GM10248 (cell line): ENCODE measurements at regions not wholly inside any gene's neighbourhood (a gene's known extent, or its start where the extent isn't known, plus 50 kb on each side); places are given as distances from the start of the nearest gene placed in this dataset.

ENCODE experiments used
- CTCF ChIA-PET: fragments of 300-600 bp; sonication (Branson Sonifier 250); formaldehyde crosslinking; extraction: SDS; loops from one replicate; lab custom pipeline; 2021; ENCODE audit warnings: antibody characterized with exemption; lab: Yijun Ruan, JAX
- POLR2A ChIA-PET: fragments of 350-650 bp; sonication (Branson Sonifier 250); formaldehyde crosslinking; extraction: SDS; loops from one replicate; lab custom pipeline; 2020; ENCODE audit warnings: antibody characterized with exemption; lab: Yijun Ruan, JAX
- DNase-seq: peaks from one replicate; pipeline ENCODE4 v3.0.0; 2012; ENCODE audit errors: extremely low spot score
- TF ChIP-seq, protein P1 (sequence below): IDR thresholded peaks from 2 replicates; pipeline ENCODE4 v1.5.1; 2012; ENCODE audit warnings: mild to moderate bottlenecking, low read depth; ENCODE audit errors: extremely low read depth, missing control alignments, control extremely low read depth

DNA sequence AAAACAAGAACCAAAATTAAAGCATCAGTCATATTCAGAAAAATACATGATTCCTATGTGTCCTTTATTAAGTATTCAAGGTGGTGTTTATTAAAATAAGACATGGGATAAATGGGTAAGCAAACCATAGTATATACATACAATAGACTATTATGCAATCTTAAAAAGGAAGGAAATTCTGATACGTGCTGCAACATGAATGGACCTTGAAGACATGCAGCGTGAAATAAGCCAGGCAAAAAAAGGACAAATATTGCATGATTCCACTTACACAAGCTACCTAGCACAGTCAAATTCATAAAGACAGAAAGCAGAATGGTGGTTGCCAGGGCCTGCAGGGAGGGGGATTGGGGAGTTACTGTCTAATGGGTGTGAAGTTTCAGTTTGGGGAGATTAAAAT is 127.7 kb downstream of the DMAC1 start:
- TF ChIP-seq, protein P1, sequence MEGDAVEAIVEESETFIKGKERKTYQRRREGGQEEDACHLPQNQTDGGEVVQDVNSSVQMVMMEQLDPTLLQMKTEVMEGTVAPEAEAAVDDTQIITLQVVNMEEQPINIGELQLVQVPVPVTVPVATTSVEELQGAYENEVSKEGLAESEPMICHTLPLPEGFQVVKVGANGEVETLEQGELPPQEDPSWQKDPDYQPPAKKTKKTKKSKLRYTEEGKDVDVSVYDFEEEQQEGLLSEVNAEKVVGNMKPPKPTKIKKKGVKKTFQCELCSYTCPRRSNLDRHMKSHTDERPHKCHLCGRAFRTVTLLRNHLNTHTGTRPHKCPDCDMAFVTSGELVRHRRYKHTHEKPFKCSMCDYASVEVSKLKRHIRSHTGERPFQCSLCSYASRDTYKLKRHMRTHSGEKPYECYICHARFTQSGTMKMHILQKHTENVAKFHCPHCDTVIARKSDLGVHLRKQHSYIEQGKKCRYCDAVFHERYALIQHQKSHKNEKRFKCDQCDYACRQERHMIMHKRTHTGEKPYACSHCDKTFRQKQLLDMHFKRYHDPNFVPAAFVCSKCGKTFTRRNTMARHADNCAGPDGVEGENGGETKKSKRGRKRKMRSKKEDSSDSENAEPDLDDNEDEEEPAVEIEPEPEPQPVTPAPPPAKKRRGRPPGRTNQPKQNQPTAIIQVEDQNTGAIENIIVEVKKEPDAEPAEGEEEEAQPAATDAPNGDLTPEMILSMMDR = no peak
- CTCF ChIA-PET = interaction anchor here (1.2 kb wide), 1 partner anchor 19 kb away, joined by 3 read pairs; no protein-coding TSS in a partner anchor
- POLR2A ChIA-PET = no interaction called here
- DNase-seq = no peak

DNA sequence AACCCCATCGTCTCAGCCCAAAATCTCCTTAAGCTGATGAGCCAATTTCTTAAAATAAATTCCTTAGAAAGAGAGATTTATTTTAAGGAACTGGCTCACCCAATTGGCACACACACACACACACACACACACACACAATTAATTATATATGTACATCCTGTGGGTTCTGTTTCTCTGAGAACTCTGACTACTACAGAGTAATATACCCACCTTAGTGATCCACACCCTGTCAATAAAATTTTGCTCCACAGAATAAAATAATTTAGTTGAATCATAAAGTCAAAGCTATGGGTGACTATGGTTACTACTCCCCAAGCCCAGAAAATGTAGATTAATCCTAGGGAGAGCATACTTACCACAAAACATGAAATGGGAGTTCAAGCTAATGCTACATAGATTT is 131.0 kb downstream of the DMAC1 start:
- no peak for DNase-seq
- ChIA-PET POLR2A (no interaction called here), CTCF (interaction anchor here (1.2 kb wide), 1 partner anchor 253 kb away, joined by 3 read pairs; no protein-coding TSS in a partner anchor)
- TF ChIP-seq, protein P1 = no peak

DNA sequence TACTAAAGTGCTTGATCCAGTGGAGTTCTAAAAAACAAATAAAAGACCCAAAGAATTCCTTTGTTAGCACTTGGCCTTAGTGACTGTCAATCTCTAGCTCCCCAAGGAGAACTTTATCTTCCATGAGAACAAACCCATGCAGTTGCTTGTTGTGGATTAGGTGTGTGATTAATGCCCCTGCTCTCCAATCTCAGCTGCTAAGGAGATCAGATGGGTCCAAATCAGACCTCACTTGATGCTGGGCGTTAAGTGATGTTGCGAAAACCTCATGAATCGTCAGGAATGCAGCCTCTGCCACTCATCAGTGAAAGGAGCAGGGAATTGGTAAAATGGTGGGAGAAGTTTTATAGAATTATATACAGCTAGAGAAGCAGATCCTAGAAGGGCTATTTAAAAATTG is 133.7 kb downstream of the DMAC1 start:
- ChIA-PET CTCF (interaction anchor here (0.8 to 1.5 kb wide), 4 partner anchors 10 to 263 kb away, joined by 3 read pairs; no protein-coding TSS in a partner anchor), POLR2A (no interaction called here)
- TF ChIP-seq, protein P1 = no peak
- DNase-seq = no peak

DNA sequence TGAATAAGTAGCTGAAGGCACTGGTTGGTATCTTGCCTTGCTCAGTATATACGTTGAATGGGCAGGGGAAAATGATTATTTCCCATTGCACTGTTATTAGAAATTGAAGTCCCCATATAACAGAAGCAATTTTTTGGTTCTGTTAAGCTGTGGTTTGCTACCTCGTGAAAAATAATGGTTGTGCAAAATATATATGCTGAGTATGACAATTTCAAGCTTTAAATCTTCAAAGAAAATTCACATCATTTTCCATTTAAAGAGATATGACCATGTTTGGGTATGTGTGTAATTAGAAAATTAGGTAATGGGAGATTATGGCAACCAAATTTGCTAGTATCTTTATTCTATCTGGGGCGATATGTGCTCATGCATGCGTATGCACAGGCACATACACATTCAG is 139.8 kb downstream of the DMAC1 start:
- DNase-seq = no peak
- ChIA-PET CTCF (interaction anchor here (1.3 kb wide), 1 partner anchor 11 kb away, joined by 3 read pairs; no protein-coding TSS in a partner anchor), POLR2A (no interaction called here)
- TF ChIP-seq, protein P1 = no peak

DNA sequence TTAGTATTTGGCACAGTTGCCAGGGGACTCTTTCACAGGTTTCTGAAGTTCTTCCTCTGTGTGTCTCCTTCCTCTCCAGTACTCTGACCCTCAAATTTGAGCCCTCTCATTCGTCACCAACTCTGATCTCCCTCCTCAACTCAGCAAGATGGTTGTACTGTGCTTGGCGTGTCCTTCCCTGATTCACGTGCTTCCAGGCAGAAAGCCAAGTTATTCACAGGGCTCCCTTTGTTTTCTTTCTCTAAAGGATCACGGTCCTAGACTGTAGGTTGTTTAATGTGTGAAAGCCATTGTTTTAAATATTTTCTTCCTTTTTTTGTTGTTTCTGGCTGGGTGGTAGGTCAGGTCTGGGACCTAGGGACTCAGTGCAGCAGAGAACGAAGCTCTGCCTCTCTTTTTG is 142.9 kb downstream of the DMAC1 start:
- CTCF ChIA-PET = interaction anchor here (1.0 kb wide), 1 partner anchor 14 kb away, joined by 3 read pairs; no protein-coding TSS in a partner anchor
- DNase-seq = no peak
- POLR2A ChIA-PET = no interaction called here
- TF ChIP-seq, protein P1 = no peak

DNA sequence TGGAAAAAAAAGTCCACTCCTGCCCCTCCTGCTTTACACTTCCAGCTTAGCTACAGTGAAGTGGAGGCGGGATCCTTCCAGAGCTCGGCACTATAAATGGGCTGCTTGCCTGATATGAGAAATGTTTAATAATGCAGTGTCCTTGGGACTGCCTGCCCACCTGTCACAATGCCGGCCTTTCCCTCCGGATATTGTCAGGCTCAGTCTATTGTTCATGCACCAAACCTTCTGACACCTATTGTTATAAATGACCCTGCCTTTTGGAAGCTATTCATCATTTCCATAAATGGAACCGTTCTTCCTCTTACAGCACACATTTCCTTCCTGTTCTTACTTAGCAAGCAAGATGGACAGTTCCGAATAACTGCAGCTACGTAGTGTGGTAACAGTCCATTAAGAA is 146.3 kb downstream of the DMAC1 start:
- no peak for DNase-seq
- TF ChIP-seq, protein P1 = no peak
- ChIA-PET POLR2A (no interaction called here), CTCF (interaction anchor here (0.6 kb wide), 1 partner anchor 16 kb away, joined by 3 read pairs; no protein-coding TSS in a partner anchor)
